Neural progenitor cell (in vitro differentiated cells): ENCODE measurements at regions not wholly inside any gene's neighbourhood (a gene's known extent, or its start where the extent isn't known, plus 50 kb on each side); places are given as distances from the start of the nearest gene placed in this dataset.

ENCODE experiments used
- DNase-seq: peaks from one replicate; pipeline ENCODE4 v3.0.0-alpha.2; 2016; ENCODE audit warnings: low spot score
- H2AFZ ChIP-seq: fragments of 200-600 bp; sonication (generic); replicated peaks from 2 replicates; pipeline ENCODE4 v1.6.1; 2016; ENCODE audit warnings: antibody characterized with exemption
- H3F3A ChIP-seq: fragments of 200-600 bp; sonication (generic); 2 replicates; pipeline ENCODE4 v1.6.1; 2016; ENCODE audit warnings: antibody characterized with exemption, low read depth
- H3K27ac ChIP-seq: fragments of 200-600 bp; sonication (generic); 2 replicates; pipeline ENCODE4 v1.5.1; 2016; ENCODE audit warnings: mild to moderate bottlenecking
- H3K27me3 ChIP-seq: fragments of 200-600 bp; sonication (generic); 2 replicates; pipeline ENCODE4 v1.6.1; 2016; ENCODE audit warnings: mild to moderate bottlenecking, moderate library complexity
- H3K36me3 ChIP-seq: fragments of 200-600 bp; sonication (generic); 2 replicates; pipeline ENCODE4 v1.5.1; 2016
- H3K4me1 ChIP-seq: fragments of 200-600 bp; sonication (generic); 2 replicates; pipeline ENCODE4 v1.6.1; 2016; ENCODE audit warnings: mixed run types
- H3K4me2 ChIP-seq: fragments of 200-600 bp; sonication (generic); 2 replicates; pipeline ENCODE4 v1.6.1; 2016
- H3K4me3 ChIP-seq: fragments of 200-600 bp; sonication (generic); 2 replicates; pipeline ENCODE4 v1.5.1; 2016
- H3K79me2 ChIP-seq: fragments of 200-600 bp; sonication (generic); 2 replicates; pipeline ENCODE4 v1.6.1; 2016; ENCODE audit warnings: low read depth
- H3K9ac ChIP-seq: fragments of 200-600 bp; sonication (generic); 2 replicates; pipeline ENCODE4 v1.6.1; 2016
- H3K9me3 ChIP-seq: fragments of 200-600 bp; sonication (generic); 2 replicates; pipeline ENCODE4 v1.5.1; 2016; ENCODE audit warnings: low read depth
- H4K20me1 ChIP-seq: fragments of 200-600 bp; sonication (generic); 2 replicates; pipeline ENCODE4 v1.6.1; 2016; ENCODE audit warnings: low read depth
- H3K27ac Mint-ChIP-seq: 3 replicates; pipeline ENCODE4 v1.8.0; 2021; ENCODE audit warnings: mixed read lengths
- H3K27me3 Mint-ChIP-seq: 2 replicates; pipeline ENCODE4 v1.8.0; 2022; ENCODE audit warnings: low read depth, mild to moderate bottlenecking, inconsistent platforms, moderate library complexity, mixed read lengths; ENCODE audit not compliant: insufficient read depth
- H3K36me3 Mint-ChIP-seq: 3 replicates; pipeline ENCODE4 v1.8.0; 2021; ENCODE audit warnings: mixed read lengths
- H3K4me1 Mint-ChIP-seq: 3 replicates; pipeline ENCODE4 v1.8.0; 2021; ENCODE audit warnings: mixed read lengths
- H3K4me3 Mint-ChIP-seq: 3 replicates; pipeline ENCODE4 v1.8.0; 2021; ENCODE audit warnings: mild to moderate bottlenecking, moderate library complexity, mixed read lengths
- H3K9me3 Mint-ChIP-seq: 3 replicates; pipeline ENCODE4 v1.8.0; 2020; ENCODE audit warnings: mixed read lengths
- EZH2 ChIP-seq: fragments of 200-600 bp; sonication (generic); IDR thresholded peaks from 2 replicates; pipeline ENCODE4 v1.6.1; 2017; ENCODE audit warnings: antibody characterized with exemption, mild to moderate bottlenecking, moderate library complexity
- EZH2phosphoT487 ChIP-seq: fragments of 200-600 bp; sonication (generic); IDR thresholded peaks from 2 replicates; pipeline ENCODE4 v1.6.1; 2017; ENCODE audit warnings: antibody characterized with exemption
- TF ChIP-seq, protein P1 (sequence below): fragments of 200-600 bp; sonication (generic); IDR thresholded peaks from 2 replicates; pipeline ENCODE4 v1.5.1; 2017; ENCODE audit warnings: antibody characterized with exemption, mild to moderate bottlenecking

DNA sequence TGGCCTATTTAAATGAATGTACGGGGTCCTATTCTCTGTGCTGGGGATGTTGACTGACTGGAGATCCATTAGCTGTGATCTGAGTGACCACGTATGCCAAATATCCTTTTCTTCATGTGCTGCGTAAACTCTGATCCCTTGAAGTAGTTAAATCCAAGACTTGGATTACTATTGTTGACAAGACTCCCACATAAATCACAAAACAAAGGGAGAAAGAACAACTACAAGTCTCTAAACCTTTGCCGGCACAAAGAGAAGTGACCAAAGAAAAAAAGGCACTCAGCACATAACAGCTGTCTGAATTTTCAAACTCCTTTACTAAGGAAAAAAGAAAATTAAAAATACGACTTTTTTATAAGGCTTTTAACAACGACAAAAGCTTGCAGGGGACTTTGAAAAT is 559.9 kb upstream of the CDH8 start:
- no peaks in the 10 kb centered on the region for H3K27me3 Mint-ChIP-seq
- H3K27me3 ChIP-seq = no peaks in the 10 kb centered on the region
- TF ChIP-seq EZH2 (no peak), EZH2phosphoT487 (no peak)
- TF ChIP-seq, protein P1, sequence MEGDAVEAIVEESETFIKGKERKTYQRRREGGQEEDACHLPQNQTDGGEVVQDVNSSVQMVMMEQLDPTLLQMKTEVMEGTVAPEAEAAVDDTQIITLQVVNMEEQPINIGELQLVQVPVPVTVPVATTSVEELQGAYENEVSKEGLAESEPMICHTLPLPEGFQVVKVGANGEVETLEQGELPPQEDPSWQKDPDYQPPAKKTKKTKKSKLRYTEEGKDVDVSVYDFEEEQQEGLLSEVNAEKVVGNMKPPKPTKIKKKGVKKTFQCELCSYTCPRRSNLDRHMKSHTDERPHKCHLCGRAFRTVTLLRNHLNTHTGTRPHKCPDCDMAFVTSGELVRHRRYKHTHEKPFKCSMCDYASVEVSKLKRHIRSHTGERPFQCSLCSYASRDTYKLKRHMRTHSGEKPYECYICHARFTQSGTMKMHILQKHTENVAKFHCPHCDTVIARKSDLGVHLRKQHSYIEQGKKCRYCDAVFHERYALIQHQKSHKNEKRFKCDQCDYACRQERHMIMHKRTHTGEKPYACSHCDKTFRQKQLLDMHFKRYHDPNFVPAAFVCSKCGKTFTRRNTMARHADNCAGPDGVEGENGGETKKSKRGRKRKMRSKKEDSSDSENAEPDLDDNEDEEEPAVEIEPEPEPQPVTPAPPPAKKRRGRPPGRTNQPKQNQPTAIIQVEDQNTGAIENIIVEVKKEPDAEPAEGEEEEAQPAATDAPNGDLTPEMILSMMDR = no peak
- H3K9me3 ChIP-seq = no peaks in the 10 kb centered on the region
- no peak overlapping the region for H3K9ac ChIP-seq
- H3K4me2 ChIP-seq = peak overlapping the region; percentile 14
- no peaks in the 10 kb centered on the region for H3K36me3 Mint-ChIP-seq
- H3F3A ChIP-seq = no peaks in the 10 kb centered on the region
- peak overlapping the region; percentile 52 for H3K27ac Mint-ChIP-seq
- H3K27ac ChIP-seq = no peak overlapping the region
- DNase-seq = peak; percentile 42
- H3K36me3 ChIP-seq = no peaks in the 10 kb centered on the region
- no peak overlapping the region for H2AFZ ChIP-seq
- no peaks in the 10 kb centered on the region for H4K20me1 ChIP-seq
- no peaks in the 10 kb centered on the region for H3K4me1 Mint-ChIP-seq
- H3K79me2 ChIP-seq = no peaks in the 10 kb centered on the region
- H3K4me3 Mint-ChIP-seq = no peak overlapping the region
- H3K9me3 Mint-ChIP-seq = no peaks in the 10 kb centered on the region
- no peak overlapping the region for H3K4me3 ChIP-seq
- H3K4me1 ChIP-seq = peaks cover 8% of the 10 kb centered on the region

DNA sequence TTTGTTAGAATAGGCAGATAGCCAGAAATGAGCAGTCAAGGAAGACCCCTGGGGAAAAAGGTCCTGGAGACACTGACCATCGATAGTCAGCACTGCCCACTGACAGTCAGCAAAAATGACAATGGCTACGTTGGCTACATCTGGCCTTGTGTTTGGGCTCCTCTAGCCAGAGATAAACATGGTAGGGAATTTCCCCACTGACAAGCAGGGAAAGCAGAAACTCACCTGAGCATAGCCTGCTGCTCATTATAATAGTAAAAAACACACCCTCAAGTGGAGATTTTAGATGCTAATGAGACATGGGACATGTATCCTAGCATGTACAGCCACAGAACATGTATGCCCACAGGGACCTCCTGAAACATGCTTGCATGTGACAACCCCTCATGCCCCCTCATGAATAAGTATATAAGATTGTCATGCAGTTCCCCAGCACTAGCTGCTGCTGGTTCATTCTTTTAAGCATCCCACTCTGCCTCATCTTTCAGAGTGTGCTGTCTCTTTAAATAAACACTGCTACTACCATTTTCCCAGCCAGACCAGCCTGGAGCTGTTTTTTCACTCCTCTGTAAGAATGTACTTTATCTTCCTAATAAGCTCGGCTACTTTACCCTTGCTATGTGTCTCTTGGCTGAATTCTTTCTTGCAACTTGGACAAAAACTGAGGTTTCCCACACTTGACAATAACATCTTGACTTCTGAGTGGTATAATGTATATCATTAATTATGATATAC is 550.1 kb upstream of the CDH8 start:
- Mint-ChIP-seq H3K36me3 (no peaks in the 10 kb centered on the region), H3K27me3 (no peaks in the 10 kb centered on the region), H3K4me1 (peaks cover 11% of the 10 kb centered on the region), H3K27ac (no peak overlapping the region), H3K4me3 (no peak overlapping the region), H3K9me3 (peaks cover 9% of the 10 kb centered on the region)
- no peaks in the 10 kb centered on the region for H3K79me2 ChIP-seq
- H3K27me3 ChIP-seq = no peaks in the 10 kb centered on the region
- H3K27ac ChIP-seq = no peak overlapping the region
- H3K4me1 ChIP-seq = peaks cover 5% of the 10 kb centered on the region
- H2AFZ ChIP-seq = no peak overlapping the region
- H3K4me3 ChIP-seq = no peak overlapping the region
- TF ChIP-seq, protein P1 = no peak
- TF ChIP-seq EZH2 (no peak), EZH2phosphoT487 (no peak)
- H3K36me3 ChIP-seq = no peaks in the 10 kb centered on the region
- no peak overlapping the region for H3K4me2 ChIP-seq
- no peaks in the 10 kb centered on the region for H3K9me3 ChIP-seq
- H3F3A ChIP-seq = no peaks in the 10 kb centered on the region
- H3K9ac ChIP-seq = no peak overlapping the region
- no peak for DNase-seq
- no peaks in the 10 kb centered on the region for H4K20me1 ChIP-seq

DNA sequence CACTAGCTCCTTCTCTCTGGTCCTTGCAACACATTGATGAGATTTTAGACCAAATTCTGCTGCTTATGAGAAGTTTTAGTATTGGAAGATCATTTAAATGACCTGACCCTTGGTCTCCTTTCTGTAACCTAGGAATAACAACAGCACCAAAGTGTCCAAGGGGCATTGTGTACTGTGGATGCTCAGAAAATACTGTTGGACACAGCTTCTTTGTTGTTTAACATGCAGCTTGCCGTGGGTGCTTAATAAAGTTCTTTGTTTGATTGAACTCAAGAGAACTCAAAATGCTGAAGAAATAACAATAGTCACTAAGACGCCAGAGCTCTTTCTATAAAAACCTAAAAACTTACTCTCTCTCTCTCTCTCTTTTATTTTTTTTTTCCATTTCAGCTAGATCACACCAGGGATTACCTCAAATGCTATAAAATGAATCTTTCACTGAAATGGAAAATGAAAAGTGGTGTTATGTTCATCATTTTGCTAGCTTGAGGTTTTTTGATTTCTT is 548.9 kb upstream of the CDH8 start:
- H4K20me1 ChIP-seq = no peaks in the 10 kb centered on the region
- peaks cover 5% of the 10 kb centered on the region for H3K4me1 ChIP-seq
- no peak for TF ChIP-seq EZH2phosphoT487
- TF ChIP-seq, protein P1 = no peak
- no peak for TF ChIP-seq EZH2
- H3K27ac ChIP-seq = no peak overlapping the region
- no peak overlapping the region for H3K9ac ChIP-seq
- no peak overlapping the region for H2AFZ ChIP-seq
- H3K27me3 ChIP-seq = no peaks in the 10 kb centered on the region
- H3K36me3 Mint-ChIP-seq = no peaks in the 10 kb centered on the region
- H3K27ac Mint-ChIP-seq = no peak overlapping the region
- H3K4me3 ChIP-seq = no peak overlapping the region
- no peaks in the 10 kb centered on the region for H3F3A ChIP-seq
- no peaks in the 10 kb centered on the region for H3K9me3 ChIP-seq
- no peak overlapping the region for H3K4me2 ChIP-seq
- H3K4me3 Mint-ChIP-seq = no peak overlapping the region
- peaks cover 11% of the 10 kb centered on the region for H3K4me1 Mint-ChIP-seq
- peaks cover 9% of the 10 kb centered on the region for H3K9me3 Mint-ChIP-seq
- H3K36me3 ChIP-seq = no peaks in the 10 kb centered on the region
- no peaks in the 10 kb centered on the region for H3K79me2 ChIP-seq
- DNase-seq = no peak
- no peaks in the 10 kb centered on the region for H3K27me3 Mint-ChIP-seq
